Liver (tissue), 8 donors: ENCODE measurements at regions not wholly inside any gene's neighbourhood (a gene's known extent, or its start where the extent isn't known, plus 50 kb on each side); places are given as distances from the start of the nearest gene placed in this dataset.

Experiments
- DNase-seq: peaks from one replicate; pipeline ENCODE4 v3.0.0-alpha.2; 2017; ENCODE audit warnings: low spot score
- H3K27ac ChIP-seq, 2 donors: one replicate each; pipeline ENCODE4 v1.7.0; 2013; ENCODE audit warnings: inconsistent platforms in 2 of 2, low read length in 2 of 2, control low read depth in 1 of 2, low read depth in 1 of 2, mild to moderate bottlenecking in 1 of 2
- H3K27me3 ChIP-seq, 4 donors: one replicate each; pipeline versions ENCODE4 v1.6.1 to v1.7.0; 2013; ENCODE audit warnings: low read length in 3 of 4, inconsistent platforms in 1 of 4, mild to moderate bottlenecking in 1 of 4, moderate library complexity in 1 of 4; ENCODE audit not compliant: control insufficient read depth in 4 of 4, insufficient read depth in 4 of 4
- H3K36me3 ChIP-seq, 4 donors: one replicate each; pipeline versions ENCODE4 v1.6.1 to v1.7.0; 2013; ENCODE audit warnings: low read length in 3 of 4, mild to moderate bottlenecking in 3 of 4, low read depth in 1 of 4, moderate library complexity in 1 of 4; ENCODE audit not compliant: control insufficient read depth in 4 of 4, insufficient read depth in 3 of 4
- H3K4me1 ChIP-seq, 4 donors: one replicate each; pipeline versions ENCODE4 v1.6.1 to v1.7.0; 2013; ENCODE audit warnings: low read length in 3 of 4, mild to moderate bottlenecking in 3 of 4, moderate library complexity in 1 of 4; ENCODE audit not compliant: control insufficient read depth in 4 of 4, insufficient read depth in 4 of 4
- H3K4me3 ChIP-seq, 3 donors: one replicate each; pipeline versions ENCODE4 v1.6.1 to v1.7.0; 2013; ENCODE audit warnings: low read length in 3 of 3, control low read depth in 1 of 3, low read depth in 1 of 3, mild to moderate bottlenecking in 1 of 3
- H3K9ac ChIP-seq, 2 donors: one replicate each; pipeline ENCODE4 v1.7.0; 2013; ENCODE audit warnings: low read length in 2 of 2, mild to moderate bottlenecking in 2 of 2, moderate library complexity in 2 of 2, control low read depth in 1 of 2, low read depth in 1 of 2
- H3K9me3 ChIP-seq, 4 donors: one replicate each; pipeline versions ENCODE4 v1.6.1 to v1.7.0; 2013; ENCODE audit warnings: low read length in 3 of 4; ENCODE audit not compliant: control insufficient read depth in 4 of 4
- EGR1 ChIP-seq, 2 donors: IDR thresholded peaks; 2 replicates each; pipeline ENCODE4 v1.6.1; 2016 to 2018; ENCODE audit warnings: antibody characterized with exemption in 2 of 2, low read depth in 2 of 2
- FOXA1 ChIP-seq: IDR thresholded peaks from 2 replicates; pipeline ENCODE4 v1.6.1; 2016; ENCODE audit warnings: antibody characterized with exemption
- FOXA2 ChIP-seq: IDR thresholded peaks from 2 replicates; pipeline ENCODE4 v1.6.1; 2016; ENCODE audit warnings: antibody characterized with exemption
- GABPA ChIP-seq, 2 donors: IDR thresholded peaks in 1 of 2; conservative IDR thresholded peaks in 1 of 2; 2 replicates each; pipeline ENCODE4 v1.6.1; 2016; ENCODE audit warnings: antibody characterized with exemption in 2 of 2, mild to moderate bottlenecking in 1 of 2, moderate library complexity in 1 of 2
- HNF4A ChIP-seq, 2 donors: conservative IDR thresholded peaks; 2 replicates each; pipeline ENCODE4 v1.6.1; 2016; ENCODE audit warnings: antibody characterized with exemption in 2 of 2, mild to moderate bottlenecking in 2 of 2
- HNF4G ChIP-seq: IDR thresholded peaks from 2 replicates; pipeline ENCODE4 v1.6.1; 2016; ENCODE audit warnings: antibody characterized with exemption
- JUND ChIP-seq, 2 donors: IDR thresholded peaks; 2 replicates each; pipeline ENCODE4 v1.6.1; 2016; ENCODE audit warnings: antibody characterized with exemption in 2 of 2
- NR2F2 ChIP-seq: IDR thresholded peaks from 2 replicates; pipeline ENCODE4 v1.6.1; 2016; ENCODE audit warnings: antibody characterized with exemption
- RAD21 ChIP-seq, 2 donors: IDR thresholded peaks; 2 replicates each; pipeline ENCODE4 v1.6.1; 2016; ENCODE audit warnings: antibody characterized with exemption in 2 of 2, mild to moderate bottlenecking in 2 of 2
- RXRA ChIP-seq, 2 donors: IDR thresholded peaks; 2 replicates each; pipeline ENCODE4 v1.6.1; 2017 to 2018; ENCODE audit warnings: antibody characterized with exemption in 2 of 2, mild to moderate bottlenecking in 1 of 2
- SP1 ChIP-seq: IDR thresholded peaks from 2 replicates; pipeline ENCODE4 v1.6.1; 2018; ENCODE audit warnings: antibody characterized with exemption, mild to moderate bottlenecking
- TAF1 ChIP-seq: conservative IDR thresholded peaks from 2 replicates; pipeline ENCODE4 v1.6.1; 2016; ENCODE audit warnings: antibody characterized with exemption, mild to moderate bottlenecking
- YY1 ChIP-seq: IDR thresholded peaks from 2 replicates; pipeline ENCODE4 v1.6.1; 2016; ENCODE audit warnings: antibody characterized with exemption, mild to moderate bottlenecking
- WGBS: extraction: QIAGEN DNeasy Blood & Tissue Kit; methylation state at CpG from one replicate; pipeline ENCODE4 v1.1.7; 2013; 5-methylcytosine and 5-hydroxymethylcytosine counted together
- TF ChIP-seq, protein P1 (sequence below): IDR thresholded peaks from 2 replicates; pipeline ENCODE4 v1.6.1; 2016; ENCODE audit warnings: antibody characterized with exemption
- TF ChIP-seq, protein P2 (sequence below): IDR thresholded peaks from 2 replicates; pipeline ENCODE4 v1.6.1; 2016; ENCODE audit warnings: antibody characterized with exemption
- TF ChIP-seq, protein P3 (sequence below): fragments of 150-350 bp; IDR thresholded peaks from 2 replicates; pipeline ENCODE4 v1.5.1; 2017; ENCODE audit warnings: improper control_type of control experiment, low read depth, low read length; ENCODE audit not compliant: missing input control
- TF ChIP-seq, protein P4 (sequence below): IDR thresholded peaks from 2 replicates; pipeline ENCODE4 v1.6.1; 2016; ENCODE audit warnings: antibody characterized with exemption, mild to moderate bottlenecking
- donor health status: healthy.
- donor health status: healthy.
- donor health status: healthy.
- donor health status: healthy.
- donor health status: healthy.

DNA sequence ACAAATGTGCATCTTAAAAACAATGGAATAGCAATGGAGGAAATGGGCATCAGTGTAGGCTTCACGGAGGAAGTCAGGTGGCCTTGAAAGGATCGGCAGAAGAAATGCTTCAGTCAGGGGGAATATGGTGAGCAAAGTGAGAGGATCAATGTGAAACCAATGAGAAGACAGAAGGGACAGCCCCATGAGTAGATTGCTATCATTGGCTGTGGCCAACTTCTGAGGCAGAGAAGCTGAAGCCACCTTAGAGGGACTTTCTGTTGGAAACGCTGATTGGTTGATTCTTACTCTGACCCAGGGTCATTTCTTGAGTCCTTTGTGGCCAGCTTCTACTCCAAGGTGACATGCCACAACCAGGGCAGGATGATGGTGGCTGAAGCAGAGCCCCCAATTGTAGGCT, 130.7 kb upstream of the ZNF648 start:
- H3K4me3 ChIP-seq: no peak overlapping the region
- H3K27me3 ChIP-seq: no peaks in the 10 kb centered on the region
- H3K27ac ChIP-seq: no peak overlapping the region
- TF ChIP-seq, protein P1, sequence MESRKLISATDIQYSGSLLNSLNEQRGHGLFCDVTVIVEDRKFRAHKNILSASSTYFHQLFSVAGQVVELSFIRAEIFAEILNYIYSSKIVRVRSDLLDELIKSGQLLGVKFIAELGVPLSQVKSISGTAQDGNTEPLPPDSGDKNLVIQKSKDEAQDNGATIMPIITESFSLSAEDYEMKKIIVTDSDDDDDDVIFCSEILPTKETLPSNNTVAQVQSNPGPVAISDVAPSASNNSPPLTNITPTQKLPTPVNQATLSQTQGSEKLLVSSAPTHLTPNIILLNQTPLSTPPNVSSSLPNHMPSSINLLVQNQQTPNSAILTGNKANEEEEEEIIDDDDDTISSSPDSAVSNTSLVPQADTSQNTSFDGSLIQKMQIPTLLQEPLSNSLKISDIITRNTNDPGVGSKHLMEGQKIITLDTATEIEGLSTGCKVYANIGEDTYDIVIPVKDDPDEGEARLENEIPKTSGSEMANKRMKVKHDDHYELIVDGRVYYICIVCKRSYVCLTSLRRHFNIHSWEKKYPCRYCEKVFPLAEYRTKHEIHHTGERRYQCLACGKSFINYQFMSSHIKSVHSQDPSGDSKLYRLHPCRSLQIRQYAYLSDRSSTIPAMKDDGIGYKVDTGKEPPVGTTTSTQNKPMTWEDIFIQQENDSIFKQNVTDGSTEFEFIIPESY: no peak
- TF ChIP-seq, protein P2, sequence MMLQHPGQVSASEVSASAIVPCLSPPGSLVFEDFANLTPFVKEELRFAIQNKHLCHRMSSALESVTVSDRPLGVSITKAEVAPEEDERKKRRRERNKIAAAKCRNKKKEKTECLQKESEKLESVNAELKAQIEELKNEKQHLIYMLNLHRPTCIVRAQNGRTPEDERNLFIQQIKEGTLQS: no peak
- TF ChIP-seq RXRA (IDR thresholded peaks at IDR 0.05): no peak
- no peak for TF ChIP-seq RAD21 (IDR thresholded peaks at IDR 0.05)
- TF ChIP-seq TAF1: no peak
- no peak for TF ChIP-seq EGR1 (IDR thresholded peaks at IDR 0.05; ENCODE audit: low read depth in 2 of 2)
- TF ChIP-seq, protein P3, sequence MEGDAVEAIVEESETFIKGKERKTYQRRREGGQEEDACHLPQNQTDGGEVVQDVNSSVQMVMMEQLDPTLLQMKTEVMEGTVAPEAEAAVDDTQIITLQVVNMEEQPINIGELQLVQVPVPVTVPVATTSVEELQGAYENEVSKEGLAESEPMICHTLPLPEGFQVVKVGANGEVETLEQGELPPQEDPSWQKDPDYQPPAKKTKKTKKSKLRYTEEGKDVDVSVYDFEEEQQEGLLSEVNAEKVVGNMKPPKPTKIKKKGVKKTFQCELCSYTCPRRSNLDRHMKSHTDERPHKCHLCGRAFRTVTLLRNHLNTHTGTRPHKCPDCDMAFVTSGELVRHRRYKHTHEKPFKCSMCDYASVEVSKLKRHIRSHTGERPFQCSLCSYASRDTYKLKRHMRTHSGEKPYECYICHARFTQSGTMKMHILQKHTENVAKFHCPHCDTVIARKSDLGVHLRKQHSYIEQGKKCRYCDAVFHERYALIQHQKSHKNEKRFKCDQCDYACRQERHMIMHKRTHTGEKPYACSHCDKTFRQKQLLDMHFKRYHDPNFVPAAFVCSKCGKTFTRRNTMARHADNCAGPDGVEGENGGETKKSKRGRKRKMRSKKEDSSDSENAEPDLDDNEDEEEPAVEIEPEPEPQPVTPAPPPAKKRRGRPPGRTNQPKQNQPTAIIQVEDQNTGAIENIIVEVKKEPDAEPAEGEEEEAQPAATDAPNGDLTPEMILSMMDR: no peak
- TF ChIP-seq FOXA2: no peak
- TF ChIP-seq FOXA1: no peak
- TF ChIP-seq YY1: no peak
- TF ChIP-seq, protein P4, sequence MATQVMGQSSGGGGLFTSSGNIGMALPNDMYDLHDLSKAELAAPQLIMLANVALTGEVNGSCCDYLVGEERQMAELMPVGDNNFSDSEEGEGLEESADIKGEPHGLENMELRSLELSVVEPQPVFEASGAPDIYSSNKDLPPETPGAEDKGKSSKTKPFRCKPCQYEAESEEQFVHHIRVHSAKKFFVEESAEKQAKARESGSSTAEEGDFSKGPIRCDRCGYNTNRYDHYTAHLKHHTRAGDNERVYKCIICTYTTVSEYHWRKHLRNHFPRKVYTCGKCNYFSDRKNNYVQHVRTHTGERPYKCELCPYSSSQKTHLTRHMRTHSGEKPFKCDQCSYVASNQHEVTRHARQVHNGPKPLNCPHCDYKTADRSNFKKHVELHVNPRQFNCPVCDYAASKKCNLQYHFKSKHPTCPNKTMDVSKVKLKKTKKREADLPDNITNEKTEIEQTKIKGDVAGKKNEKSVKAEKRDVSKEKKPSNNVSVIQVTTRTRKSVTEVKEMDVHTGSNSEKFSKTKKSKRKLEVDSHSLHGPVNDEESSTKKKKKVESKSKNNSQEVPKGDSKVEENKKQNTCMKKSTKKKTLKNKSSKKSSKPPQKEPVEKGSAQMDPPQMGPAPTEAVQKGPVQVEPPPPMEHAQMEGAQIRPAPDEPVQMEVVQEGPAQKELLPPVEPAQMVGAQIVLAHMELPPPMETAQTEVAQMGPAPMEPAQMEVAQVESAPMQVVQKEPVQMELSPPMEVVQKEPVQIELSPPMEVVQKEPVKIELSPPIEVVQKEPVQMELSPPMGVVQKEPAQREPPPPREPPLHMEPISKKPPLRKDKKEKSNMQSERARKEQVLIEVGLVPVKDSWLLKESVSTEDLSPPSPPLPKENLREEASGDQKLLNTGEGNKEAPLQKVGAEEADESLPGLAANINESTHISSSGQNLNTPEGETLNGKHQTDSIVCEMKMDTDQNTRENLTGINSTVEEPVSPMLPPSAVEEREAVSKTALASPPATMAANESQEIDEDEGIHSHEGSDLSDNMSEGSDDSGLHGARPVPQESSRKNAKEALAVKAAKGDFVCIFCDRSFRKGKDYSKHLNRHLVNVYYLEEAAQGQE: no peak
- TF ChIP-seq HNF4G: no peak
- no peak for TF ChIP-seq JUND (IDR thresholded peaks at IDR 0.05)
- TF ChIP-seq SP1: no peak
- TF ChIP-seq GABPA (IDR thresholded peaks at IDR 0.05 in 1 of 2, conservative IDR thresholded peaks at IDR 0.05 in 1 of 2): no peak
- no peak for TF ChIP-seq NR2F2
- no peak for TF ChIP-seq HNF4A (conservative IDR thresholded peaks at IDR 0.05)
- no peak for DNase-seq
- H3K9ac ChIP-seq: no peak overlapping the region
- no peaks in the 10 kb centered on the region for H3K4me1 ChIP-seq
- no peaks in the 10 kb centered on the region for H3K9me3 ChIP-seq
- no peaks in the 10 kb centered on the region for H3K36me3 ChIP-seq
- WGBS: 84% methylated on average over 3 of the region's 3 CpGs

DNA sequence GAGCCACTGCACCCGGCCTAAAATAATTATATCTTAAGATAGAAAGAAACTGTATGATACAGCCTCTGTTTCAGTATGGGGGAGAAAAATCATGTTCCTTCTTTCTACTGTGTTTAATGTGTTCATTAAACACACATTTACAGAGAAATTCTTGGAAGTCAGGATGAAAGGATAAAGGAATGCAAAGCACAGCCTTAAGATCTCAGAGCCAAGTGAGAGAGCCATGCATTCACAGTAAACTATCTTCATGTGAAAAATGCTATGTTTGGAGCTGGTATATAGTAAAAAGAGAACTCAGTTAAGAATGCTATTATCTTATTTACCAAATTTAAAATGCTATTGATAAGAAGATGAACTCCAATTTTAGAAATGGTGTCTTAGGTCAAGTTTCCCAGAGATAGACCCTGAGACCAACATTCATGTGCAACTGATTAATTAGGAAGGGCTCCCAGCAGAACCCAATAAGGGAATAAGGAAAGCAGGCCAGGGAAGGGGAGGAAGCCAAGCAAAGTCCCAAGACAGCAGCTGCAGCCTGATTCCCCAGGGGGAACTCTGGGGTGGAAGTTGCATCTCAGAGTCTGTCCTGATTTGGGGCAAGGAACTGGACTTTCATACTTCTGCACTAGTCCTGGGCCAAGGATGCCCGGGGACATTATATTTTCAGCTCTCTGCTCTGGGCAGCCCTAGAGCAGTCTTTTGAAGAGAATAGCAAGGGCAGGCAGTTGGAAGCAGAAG, 130.0 kb upstream of the ZNF648 start:
- Histone ChIP-seq H3K9me3 (no peaks in the 10 kb centered on the region), H3K27me3 (no peaks in the 10 kb centered on the region), H3K36me3 (no peaks in the 10 kb centered on the region), H3K4me1 (no peaks in the 10 kb centered on the region), H3K4me3 (no peak overlapping the region), H3K27ac (no peak overlapping the region), H3K9ac (no peak overlapping the region)
- TF ChIP-seq RXRA (IDR thresholded peaks at IDR 0.05) (no peak), NR2F2 (peak; percentile 33)
- WGBS: 89% methylated on average over 2 of the region's 2 CpGs
- DNase-seq: no peak
